Hepatocyte (in vitro differentiated cells): ENCODE measurements at regions not wholly inside any gene's neighbourhood (a gene's known extent, or its start where the extent isn't known, plus 50 kb on each side); places are given as distances from the start of the nearest gene placed in this dataset.

Experiments
- EZH2 ChIP-seq: fragments of 200-600 bp; sonication (generic); IDR thresholded peaks from 2 replicates; pipeline ENCODE4 v1.6.1; 2016; ENCODE audit warnings: antibody characterized with exemption, mild to moderate bottlenecking, borderline replicate concordance
- EZH2phosphoT487 ChIP-seq: fragments of 200-600 bp; sonication (generic); IDR thresholded peaks from one replicate; pipeline ENCODE4 v1.6.1; 2018; ENCODE audit warnings: antibody characterized with exemption, mild to moderate bottlenecking, low read depth, moderate library complexity; ENCODE audit not compliant: unreplicated experiment, severe bottlenecking
- TF ChIP-seq, protein P1 (sequence below): fragments of 200-600 bp; sonication (generic); IDR thresholded peaks from 2 replicates; pipeline ENCODE4 v1.5.1; 2016; ENCODE audit warnings: antibody characterized with exemption, mild to moderate bottlenecking; ENCODE audit not compliant: poor library complexity

DNA sequence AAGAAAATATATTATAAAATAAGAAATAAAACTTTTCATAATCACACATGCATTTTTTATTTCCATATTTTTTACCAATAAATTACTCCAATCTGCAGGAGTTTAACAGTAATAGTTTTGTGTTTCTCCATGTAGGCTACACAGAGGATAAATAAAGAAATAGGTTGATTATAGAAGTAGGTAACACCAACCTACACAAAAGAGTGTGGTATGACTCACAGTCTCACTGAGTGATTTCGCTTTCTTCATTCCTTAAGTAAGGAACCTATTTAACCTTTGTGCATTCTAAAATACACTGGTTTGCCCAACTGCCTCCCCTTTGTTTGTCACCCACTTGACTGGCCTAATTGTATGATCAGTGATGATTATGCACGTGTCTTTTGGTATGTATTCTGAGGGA is 244.2 kb upstream of the RIMS1 start:
- TF ChIP-seq EZH2 (no peak), EZH2phosphoT487 (no peak)
- TF ChIP-seq, protein P1, sequence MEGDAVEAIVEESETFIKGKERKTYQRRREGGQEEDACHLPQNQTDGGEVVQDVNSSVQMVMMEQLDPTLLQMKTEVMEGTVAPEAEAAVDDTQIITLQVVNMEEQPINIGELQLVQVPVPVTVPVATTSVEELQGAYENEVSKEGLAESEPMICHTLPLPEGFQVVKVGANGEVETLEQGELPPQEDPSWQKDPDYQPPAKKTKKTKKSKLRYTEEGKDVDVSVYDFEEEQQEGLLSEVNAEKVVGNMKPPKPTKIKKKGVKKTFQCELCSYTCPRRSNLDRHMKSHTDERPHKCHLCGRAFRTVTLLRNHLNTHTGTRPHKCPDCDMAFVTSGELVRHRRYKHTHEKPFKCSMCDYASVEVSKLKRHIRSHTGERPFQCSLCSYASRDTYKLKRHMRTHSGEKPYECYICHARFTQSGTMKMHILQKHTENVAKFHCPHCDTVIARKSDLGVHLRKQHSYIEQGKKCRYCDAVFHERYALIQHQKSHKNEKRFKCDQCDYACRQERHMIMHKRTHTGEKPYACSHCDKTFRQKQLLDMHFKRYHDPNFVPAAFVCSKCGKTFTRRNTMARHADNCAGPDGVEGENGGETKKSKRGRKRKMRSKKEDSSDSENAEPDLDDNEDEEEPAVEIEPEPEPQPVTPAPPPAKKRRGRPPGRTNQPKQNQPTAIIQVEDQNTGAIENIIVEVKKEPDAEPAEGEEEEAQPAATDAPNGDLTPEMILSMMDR, result no peak
